ENCODE measurements at regions not wholly inside any gene's neighbourhood (a gene's known extent, or its start where the extent isn't known, plus 50 kb on each side); places are given as distances from the start of the nearest gene placed in this dataset.
"Not testable (repeated sequence)": the region's sequence is repeated elsewhere in the genome, so short reads cannot be mapped to it uniquely, and the experiment has no call there.

GRCh38 chr22:11270981-11271380, 4257.0 kb upstream of the OR11H1 start:
- not testable (repeated sequence) for TF ChIP-seq POLR2A, CTCF (IDR thresholded peaks at IDR 0.05)
